HEK293T (cell line): ENCODE measurements at regions not wholly inside any gene's neighbourhood (a gene's known extent, or its start where the extent isn't known, plus 50 kb on each side); places are given as distances from the start of the nearest gene placed in this dataset.

ENCODE experiments used
- CTCF ChIA-PET: fragments of 350-600 bp; formaldehyde crosslinking; extraction: SDS; loops from one replicate; lab custom pipeline; 2021; ENCODE audit warnings: antibody characterized with exemption, inconsistent platforms; lab: Yijun Ruan, JAX
- POLR2A ChIA-PET: fragments of 350-600 bp; formaldehyde crosslinking; extraction: SDS; loops from one replicate; lab custom pipeline; 2020; ENCODE audit warnings: antibody characterized with exemption, inconsistent platforms; lab: Yijun Ruan, JAX
- DNase-seq: peaks from one replicate; pipeline ENCODE4 v3.0.0; 2012; ENCODE audit warnings: mixed read lengths; ENCODE audit errors: extremely low spot score
- ARNT ChIP-seq: fragments of 450-650 bp; IDR thresholded peaks from 2 replicates; pipeline ENCODE4 v1.6.1; 2017; ENCODE audit warnings: mild to moderate bottlenecking
- BHLHE40 ChIP-seq: fragments of 450-650 bp; IDR thresholded peaks from 2 replicates; pipeline ENCODE4 v1.6.1; 2016; ENCODE audit warnings: mild to moderate bottlenecking, moderate library complexity, borderline replicate concordance
- CTBP1 ChIP-seq: fragments of 450-650 bp; IDR thresholded peaks from 2 replicates; pipeline ENCODE4 v1.6.1; 2016; ENCODE audit warnings: borderline replicate concordance
- ELF4 ChIP-seq: fragments of 450-650 bp; IDR thresholded peaks from 2 replicates; pipeline ENCODE4 v1.6.1; 2017; ENCODE audit warnings: antibody characterized with exemption
- FOXA1 ChIP-seq: fragments of 450-650 bp; IDR thresholded peaks from 2 replicates; pipeline ENCODE4 v1.6.1; 2016; ENCODE audit warnings: mild to moderate bottlenecking
- FOXK2 ChIP-seq: fragments of 450-650 bp; IDR thresholded peaks from 2 replicates; pipeline ENCODE4 v1.6.1; 2016; ENCODE audit warnings: mild to moderate bottlenecking
- FOXM1 ChIP-seq: fragments of 450-650 bp; IDR thresholded peaks from 2 replicates; pipeline ENCODE4 v1.6.1; 2017; ENCODE audit warnings: mild to moderate bottlenecking, borderline replicate concordance
- HDGF ChIP-seq: fragments of 450-650 bp; IDR thresholded peaks from 2 replicates; pipeline ENCODE4 v1.6.1; 2017; ENCODE audit warnings: antibody characterized with exemption, borderline replicate concordance
- L3MBTL2 ChIP-seq: fragments of 450-650 bp; conservative IDR thresholded peaks from 2 replicates; pipeline ENCODE4 v1.6.1; 2016; ENCODE audit warnings: mild to moderate bottlenecking
- LEF1 ChIP-seq: fragments of 450-650 bp; IDR thresholded peaks from 2 replicates; pipeline ENCODE4 v1.6.1; 2017; ENCODE audit warnings: mild to moderate bottlenecking, borderline replicate concordance
- NFRKB ChIP-seq: fragments of 450-650 bp; IDR thresholded peaks from 2 replicates; pipeline ENCODE4 v1.6.1; 2016; ENCODE audit warnings: mild to moderate bottlenecking, moderate library complexity
- SP1 ChIP-seq: fragments of 450-650 bp; IDR thresholded peaks from 2 replicates; pipeline ENCODE4 v1.6.1; 2017
- SUZ12 ChIP-seq: fragments of 450-650 bp; IDR thresholded peaks from 2 replicates; pipeline ENCODE4 v1.6.1; 2016; ENCODE audit warnings: mild to moderate bottlenecking
- TARDBP ChIP-seq: fragments of 450-650 bp; IDR thresholded peaks from 2 replicates; pipeline ENCODE4 v1.6.1; 2016
- ZNF384 ChIP-seq: fragments of 450-650 bp; IDR thresholded peaks from 2 replicates; pipeline ENCODE4 v1.6.1; 2016
- TF ChIP-seq, protein P1 (sequence below): fragments of 450-650 bp; IDR thresholded peaks from 2 replicates; pipeline ENCODE4 v1.6.1; 2016

DNA sequence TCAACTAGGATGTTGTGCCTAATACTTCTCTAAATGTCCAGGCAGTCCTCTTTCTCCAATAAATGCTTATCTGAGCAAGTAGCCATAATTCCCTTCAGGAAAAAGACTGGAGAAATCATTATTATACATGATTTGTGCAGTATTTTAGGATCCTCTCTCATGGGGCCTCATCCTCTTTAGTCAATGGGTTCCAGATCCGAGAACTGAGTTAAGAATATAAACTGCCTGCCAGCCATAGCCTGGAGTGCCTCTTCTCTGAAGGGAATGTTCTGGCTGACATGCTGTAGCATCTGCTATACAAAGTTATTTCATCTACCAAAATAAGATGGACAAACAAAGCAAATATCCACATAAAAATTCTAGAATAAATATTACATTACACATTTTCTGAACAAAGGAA lies 334.0 kb upstream of the PRMT6 start:
- ChIA-PET POLR2A (no interaction called here), CTCF (no interaction called here)
- no peak for DNase-seq
- TF ChIP-seq L3MBTL2 (no peak), BHLHE40 (no peak), FOXK2 (no peak), ARNT (no peak), ZNF384 (no peak), NFRKB (no peak), ELF4 (no peak), FOXA1 (no peak)

DNA sequence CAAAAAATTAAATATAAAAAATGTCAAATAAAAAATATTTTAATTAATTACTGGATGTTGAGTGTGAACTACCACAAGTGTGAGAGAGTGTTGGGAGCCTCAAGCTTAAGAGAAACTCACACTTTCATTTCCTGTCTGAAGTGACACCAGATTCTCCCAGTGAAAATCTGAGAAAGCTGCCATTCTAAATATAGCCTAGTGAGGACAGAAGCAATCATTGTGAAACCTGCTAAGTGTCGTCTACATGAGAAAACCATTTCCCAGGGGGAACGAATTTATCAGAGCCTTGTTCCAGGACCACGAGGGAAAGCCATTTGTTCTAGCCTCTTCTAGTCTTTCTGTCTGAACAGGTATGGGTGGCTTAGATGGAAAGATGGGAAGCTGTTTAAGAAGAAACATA lies 329.3 kb upstream of the PRMT6 start:
- no peak for DNase-seq
- no peak for TF ChIP-seq ELF4
- CTCF ChIA-PET = no interaction called here
- POLR2A ChIA-PET = no interaction called here

- DNase-seq = no peak
- ChIA-PET CTCF (no interaction called here), POLR2A (no interaction called here)
- TF ChIP-seq CTBP1 (no peak), FOXK2 (no peak), ELF4 (no peak), L3MBTL2 (no peak), ARNT (no peak), HDGF (no peak), NFRKB (no peak), FOXA1 (no peak), BHLHE40 (no peak), SP1 (no peak), LEF1 (no peak)
These were observed 309.9 kb upstream of the PRMT6 start for GRCh38 chr1:106746448-106747085.

DNA sequence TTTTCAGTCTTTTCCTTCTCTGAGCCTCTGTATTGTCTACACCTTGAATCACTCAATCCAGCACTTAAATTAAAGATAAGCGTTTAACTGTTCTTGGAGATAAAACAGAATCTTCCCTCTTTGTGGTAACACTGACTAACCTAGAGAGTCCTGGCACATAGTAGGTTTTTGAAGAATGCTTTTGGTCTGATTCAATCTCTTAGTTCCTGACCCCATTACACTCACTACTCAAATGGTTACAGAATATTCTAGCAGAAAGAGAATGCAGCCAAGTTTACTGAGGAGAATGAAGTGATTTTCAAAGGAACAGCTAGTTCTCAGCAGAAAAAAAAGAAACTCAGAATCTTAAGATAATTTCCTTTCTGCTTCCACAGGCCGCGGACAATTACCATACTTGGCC lies 309.2 kb upstream of the PRMT6 start:
- ChIA-PET POLR2A (no interaction called here), CTCF (no interaction called here)
- no peak for DNase-seq
- TF ChIP-seq, protein P1, sequence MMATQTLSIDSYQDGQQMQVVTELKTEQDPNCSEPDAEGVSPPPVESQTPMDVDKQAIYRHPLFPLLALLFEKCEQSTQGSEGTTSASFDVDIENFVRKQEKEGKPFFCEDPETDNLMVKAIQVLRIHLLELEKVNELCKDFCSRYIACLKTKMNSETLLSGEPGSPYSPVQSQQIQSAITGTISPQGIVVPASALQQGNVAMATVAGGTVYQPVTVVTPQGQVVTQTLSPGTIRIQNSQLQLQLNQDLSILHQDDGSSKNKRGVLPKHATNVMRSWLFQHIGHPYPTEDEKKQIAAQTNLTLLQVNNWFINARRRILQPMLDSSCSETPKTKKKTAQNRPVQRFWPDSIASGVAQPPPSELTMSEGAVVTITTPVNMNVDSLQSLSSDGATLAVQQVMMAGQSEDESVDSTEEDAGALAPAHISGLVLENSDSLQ = no peak
- no peak for TF ChIP-seq SUZ12
- no peak for TF ChIP-seq ELF4
- TF ChIP-seq ZNF384 = no peak
- TF ChIP-seq FOXM1 = no peak
- TF ChIP-seq SP1 = no peak
- no peak for TF ChIP-seq CTBP1
- no peak for TF ChIP-seq FOXK2
- no peak for TF ChIP-seq L3MBTL2
- no peak for TF ChIP-seq NFRKB
- TF ChIP-seq TARDBP = no peak
- TF ChIP-seq FOXA1 = no peak
- no peak for TF ChIP-seq LEF1
- no peak for TF ChIP-seq BHLHE40

- CTCF ChIA-PET = no interaction called here
- TF ChIP-seq NFRKB = no peak
- no peak for TF ChIP-seq FOXK2
- TF ChIP-seq, protein P1 = no peak
- no peak for TF ChIP-seq LEF1
- no peak for TF ChIP-seq SUZ12
- TF ChIP-seq ELF4 = no peak
- no peak for TF ChIP-seq FOXA1
- TF ChIP-seq ZNF384 = no peak
- TF ChIP-seq SP1 = no peak
- TF ChIP-seq HDGF = no peak
- no peak for TF ChIP-seq FOXM1
- TF ChIP-seq L3MBTL2 = no peak
- POLR2A ChIA-PET = no interaction called here
- DNase-seq = no peak
These were observed 308.7 kb upstream of the PRMT6 start for GRCh38 chr1:106747791-106748190.

GRCh38 chr1:106748606-106749005 lies 307.9 kb upstream of the PRMT6 start:
- ChIA-PET POLR2A (no interaction called here), CTCF (no interaction called here)
- no peak for TF ChIP-seq L3MBTL2
- no peak for TF ChIP-seq SP1
- TF ChIP-seq ZNF384 = no peak
- no peak for TF ChIP-seq FOXK2
- TF ChIP-seq HDGF = no peak
- TF ChIP-seq SUZ12 = no peak
- no peak for TF ChIP-seq CTBP1
- no peak for TF ChIP-seq ARNT
- no peak for TF ChIP-seq TARDBP
- no peak for TF ChIP-seq LEF1
- TF ChIP-seq, protein P1 = no peak
- TF ChIP-seq NFRKB = no peak
- TF ChIP-seq FOXA1 = no peak
- no peak for TF ChIP-seq ELF4
- TF ChIP-seq FOXM1 = no peak
- no peak for TF ChIP-seq BHLHE40
- DNase-seq = no peak
